Tibial nerve (tissue), 4 donors: ENCODE measurements at regions not wholly inside any gene's neighbourhood (a gene's known extent, or its start where the extent isn't known, plus 50 kb on each side); places are given as distances from the start of the nearest gene placed in this dataset.
A peak's percentile ranks its signal among the peaks of the same experiment; 100 is the strongest.
"Not testable (repeated sequence)": the region's sequence is repeated elsewhere in the genome, so short reads cannot be mapped to it uniquely, and the experiment has no call there.

Experiments used
- DNase-seq, 2 donors: peaks; one replicate each; pipeline ENCODE4 v3.0.0-alpha.2; 2019; ENCODE audit warnings: low spot score in 2 of 2
- H3K27ac ChIP-seq, 4 donors: fragments of 200-600 bp; sonication (generic) in 3 of 4; one replicate each; pipeline ENCODE4 v1.5.1; 2017 to 2019; ENCODE audit warnings: mild to moderate bottlenecking in 1 of 4
- H3K27me3 ChIP-seq, 2 donors: fragments of 200-600 bp; sonication (generic) in 1 of 2; one replicate each; pipeline versions ENCODE4 v1.5.1 to v1.6.0; 2017 to 2019
- H3K36me3 ChIP-seq, 3 donors: fragments of 200-600 bp; sonication (generic); one replicate each; pipeline ENCODE4 v1.5.1; 2018 to 2019
- H3K4me1 ChIP-seq, 4 donors: fragments of 200-600 bp; sonication (generic) in 3 of 4; one replicate each; pipeline ENCODE4 v1.5.1; 2017 to 2019
- H3K4me3 ChIP-seq, 4 donors: fragments of 200-600 bp; sonication (generic) in 3 of 4; one replicate each; pipeline ENCODE4 v1.5.1; 2017 to 2019; ENCODE audit warnings: mild to moderate bottlenecking in 1 of 4, moderate library complexity in 1 of 4
- H3K9me3 ChIP-seq, 4 donors: fragments of 200-600 bp; sonication (generic) in 3 of 4; one replicate each; pipeline ENCODE4 v1.5.1; 2017 to 2019
- EP300 ChIP-seq, 2 donors: sonication (generic); formaldehyde crosslinking; IDR thresholded peaks; one replicate each; pipeline ENCODE4 v1.6.1; 2017; ENCODE audit warnings: antibody characterized with exemption in 2 of 2, mild to moderate bottlenecking in 1 of 2
- POLR2A ChIP-seq, 2 donors: fragments of 450-650 bp; IDR thresholded peaks; one replicate each; pipeline ENCODE4 v1.6.1; 2017; ENCODE audit warnings: antibody characterized with exemption in 2 of 2, mild to moderate bottlenecking in 2 of 2, moderate library complexity in 2 of 2
- WGBS, 2 donors: methylation state at CpG; one replicate each; pipeline ENCODE4 v1.1.5; 2018; 5-methylcytosine and 5-hydroxymethylcytosine counted together
- TF ChIP-seq, protein P1 (sequence below), 5 experiments: fragments of 200-600 bp in 3 of 5; fragments of 450-650 bp in 2 of 5; sonication (generic) in 3 of 5; IDR thresholded peaks; one replicate each; pipeline ENCODE4 v1.5.1; 2016 to 2019; ENCODE audit warnings: antibody characterized with exemption in 5 of 5, mild to moderate bottlenecking in 3 of 5, moderate library complexity in 2 of 5

DNA sequence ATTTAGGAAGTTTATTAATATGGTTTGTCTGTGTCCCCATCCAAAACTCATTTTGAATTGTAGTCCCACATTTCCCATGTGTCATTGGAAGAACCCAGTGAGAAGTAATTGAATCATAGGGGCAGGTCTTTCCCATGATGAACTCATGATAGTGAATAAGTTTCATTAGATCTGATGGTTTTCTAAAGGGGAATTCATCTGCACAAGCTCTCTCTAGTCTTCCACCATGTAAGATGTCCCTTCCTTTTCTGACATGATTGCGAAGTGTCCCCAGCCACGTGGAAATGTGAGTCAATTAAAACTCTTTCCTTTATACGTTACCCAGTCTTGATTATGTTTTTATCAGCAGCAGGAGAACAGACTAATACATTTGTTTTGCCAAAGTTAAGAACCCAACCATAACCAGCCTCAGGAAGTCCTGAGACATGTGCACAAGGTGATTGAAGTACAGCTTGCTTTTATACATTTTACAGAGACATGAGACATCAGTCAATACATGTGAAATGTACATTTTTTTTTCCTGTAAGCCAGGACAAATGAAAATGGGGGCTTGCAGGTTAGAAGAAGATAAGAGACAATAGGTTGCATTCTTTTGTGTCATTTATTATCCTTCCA lies 1136.7 kb downstream of the TMEM121 start:
- no peaks in the 10 kb centered on the region for H3K9me3 ChIP-seq
- H3K27ac ChIP-seq = no peak overlapping the region
- H3K36me3 ChIP-seq = no peaks in the 10 kb centered on the region
- WGBS, 2 donors = 56 to 61% methylated on average over 3 of the region's 3 CpGs
- DNase-seq = no peak
- H3K4me1 ChIP-seq = no peaks in the 10 kb centered on the region
- H3K27me3 ChIP-seq = no peaks in the 10 kb centered on the region
- TF ChIP-seq, protein P1, sequence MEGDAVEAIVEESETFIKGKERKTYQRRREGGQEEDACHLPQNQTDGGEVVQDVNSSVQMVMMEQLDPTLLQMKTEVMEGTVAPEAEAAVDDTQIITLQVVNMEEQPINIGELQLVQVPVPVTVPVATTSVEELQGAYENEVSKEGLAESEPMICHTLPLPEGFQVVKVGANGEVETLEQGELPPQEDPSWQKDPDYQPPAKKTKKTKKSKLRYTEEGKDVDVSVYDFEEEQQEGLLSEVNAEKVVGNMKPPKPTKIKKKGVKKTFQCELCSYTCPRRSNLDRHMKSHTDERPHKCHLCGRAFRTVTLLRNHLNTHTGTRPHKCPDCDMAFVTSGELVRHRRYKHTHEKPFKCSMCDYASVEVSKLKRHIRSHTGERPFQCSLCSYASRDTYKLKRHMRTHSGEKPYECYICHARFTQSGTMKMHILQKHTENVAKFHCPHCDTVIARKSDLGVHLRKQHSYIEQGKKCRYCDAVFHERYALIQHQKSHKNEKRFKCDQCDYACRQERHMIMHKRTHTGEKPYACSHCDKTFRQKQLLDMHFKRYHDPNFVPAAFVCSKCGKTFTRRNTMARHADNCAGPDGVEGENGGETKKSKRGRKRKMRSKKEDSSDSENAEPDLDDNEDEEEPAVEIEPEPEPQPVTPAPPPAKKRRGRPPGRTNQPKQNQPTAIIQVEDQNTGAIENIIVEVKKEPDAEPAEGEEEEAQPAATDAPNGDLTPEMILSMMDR (IDR thresholded peaks at IDR 0.05) = no peak
- no peak for TF ChIP-seq EP300 (IDR thresholded peaks at IDR 0.05)
- no peak overlapping the region for H3K4me3 ChIP-seq

DNA sequence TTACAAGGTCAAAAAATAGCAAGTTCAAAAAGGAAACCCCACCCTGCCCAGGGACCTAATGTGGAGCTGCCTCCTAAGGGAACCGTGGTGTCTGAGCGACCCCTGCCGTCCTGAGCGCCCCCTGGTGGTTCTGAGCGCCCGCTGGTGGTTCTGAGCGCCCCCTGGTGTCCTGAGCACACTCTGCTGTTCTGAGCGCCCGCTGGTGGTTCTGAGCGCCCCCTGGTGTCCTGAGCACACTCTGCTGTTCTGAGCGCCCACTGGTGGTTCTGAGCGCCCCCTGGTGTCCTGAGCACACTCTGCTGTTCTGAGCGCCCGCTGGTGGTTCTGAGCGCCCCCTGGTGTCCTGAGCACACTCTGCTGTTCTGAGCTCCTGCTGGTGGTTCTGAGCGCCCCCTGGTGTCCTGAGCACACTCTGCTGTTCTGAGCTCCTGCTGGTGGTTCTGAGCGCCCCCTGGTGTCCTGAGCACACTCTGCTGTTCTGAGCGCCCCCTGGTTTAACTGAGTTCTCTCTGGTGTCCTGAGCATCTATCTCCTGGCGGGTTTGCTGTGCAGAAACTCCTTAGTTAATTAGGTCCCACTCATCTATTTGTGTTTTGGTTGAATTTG lies 1137.5 kb downstream of the TMEM121 start:
- H3K4me3 ChIP-seq, H3K36me3 ChIP-seq, H3K27me3 ChIP-seq, H3K27ac ChIP-seq, H3K9me3 ChIP-seq, H3K4me1 ChIP-seq, DNase-seq: not testable (repeated sequence)
- 39 to 55% methylated on average over 15 to 16 of the region's 19 CpGs for WGBS, 2 donors
- TF ChIP-seq, protein P1 (IDR thresholded peaks at IDR 0.05) = peak in 2 of 5 experiments; percentile 16 to 29

DNA sequence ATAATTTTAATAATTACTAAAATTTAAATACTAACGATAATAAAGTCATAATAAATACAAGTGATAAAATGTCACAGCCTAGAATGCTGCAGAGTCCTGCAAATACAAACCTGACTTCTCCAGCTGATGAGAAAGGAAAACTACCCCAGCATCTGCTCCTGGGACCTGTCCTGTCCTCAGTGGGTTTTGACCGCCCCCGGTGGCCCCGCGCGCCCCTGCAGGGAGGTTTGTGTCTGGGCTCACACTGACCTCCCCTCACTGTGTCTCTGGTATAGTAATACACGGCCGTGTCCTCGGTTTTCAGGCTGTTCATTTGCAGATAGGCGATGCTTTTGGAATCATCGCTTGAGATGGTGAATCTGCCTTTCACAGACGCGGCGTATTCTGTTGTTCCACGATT lies 1139.4 kb downstream of the TMEM121 start:
- no peak for TF ChIP-seq POLR2A (IDR thresholded peaks at IDR 0.05)
- TF ChIP-seq, protein P1 (IDR thresholded peaks at IDR 0.05) = no peak
- TF ChIP-seq EP300 (IDR thresholded peaks at IDR 0.05) = no peak
- Histone ChIP-seq H3K9me3 (no peaks in the 10 kb centered on the region), H3K36me3 (no peaks in the 10 kb centered on the region), H3K4me1 (no peaks in the 10 kb centered on the region), H3K4me3 (no peak overlapping the region), H3K27me3 (no peaks in the 10 kb centered on the region), H3K27ac (no peak overlapping the region)
- 86 to 93% methylated on average over 14 to 15 of the region's 15 CpGs for WGBS, 2 donors
- no peak for DNase-seq

DNA sequence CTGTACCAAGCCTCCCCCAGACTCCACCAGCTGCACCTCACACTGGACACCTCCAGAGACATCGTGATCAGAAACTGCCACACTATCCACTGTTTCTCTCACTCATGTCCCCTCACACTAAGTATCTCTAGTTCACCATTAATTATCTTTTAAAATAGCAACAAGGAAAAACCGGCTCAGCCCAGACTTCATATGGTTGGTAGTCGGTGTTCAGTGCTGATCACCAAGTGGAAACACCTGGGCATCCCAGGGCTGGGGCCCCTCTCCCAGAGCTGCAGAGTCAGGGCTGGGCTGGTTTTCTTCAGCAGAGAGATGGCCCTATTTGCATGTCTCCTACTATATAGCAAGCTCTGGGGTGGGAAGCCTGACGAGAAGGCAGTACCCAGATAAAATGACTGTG lies 1140.0 kb downstream of the TMEM121 start:
- Histone ChIP-seq H3K4me3 (no peak overlapping the region), H3K27me3 (no peaks in the 10 kb centered on the region), H3K4me1 (no peaks in the 10 kb centered on the region), H3K27ac (no peak overlapping the region), H3K36me3 (no peaks in the 10 kb centered on the region), H3K9me3 (no peaks in the 10 kb centered on the region)
- no peak for DNase-seq
- 74 to 84% methylated on average over 4 of the region's 4 CpGs for WGBS, 2 donors
- no peak for TF ChIP-seq POLR2A (IDR thresholded peaks at IDR 0.05)

DNA sequence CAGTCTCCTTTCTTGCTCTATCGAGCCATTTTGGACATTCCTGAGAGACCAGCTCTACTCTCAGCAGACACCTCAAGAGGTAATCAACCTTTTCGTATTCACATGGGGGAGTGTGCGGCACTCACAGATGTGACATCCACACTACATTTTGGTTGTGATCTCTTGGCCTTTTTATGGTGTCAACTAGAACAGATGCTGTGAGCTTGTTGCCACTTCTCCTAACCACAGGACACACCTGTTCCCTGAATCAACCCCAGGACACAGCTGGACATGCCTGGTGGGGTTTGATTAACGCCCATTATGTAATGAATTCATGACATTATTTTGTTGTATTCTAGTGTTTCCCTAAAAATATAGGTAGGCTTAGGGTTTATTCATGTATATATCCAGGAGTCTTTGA lies 1143.6 kb downstream of the TMEM121 start:
- H3K27ac ChIP-seq = no peak overlapping the region
- H3K36me3 ChIP-seq = no peaks in the 10 kb centered on the region
- H3K27me3 ChIP-seq = no peaks in the 10 kb centered on the region
- no peaks in the 10 kb centered on the region for H3K9me3 ChIP-seq
- TF ChIP-seq POLR2A (IDR thresholded peaks at IDR 0.05) (no peak), EP300 (IDR thresholded peaks at IDR 0.05) (no peak)
- TF ChIP-seq, protein P1 (IDR thresholded peaks at IDR 0.05) = no peak
- H3K4me3 ChIP-seq = no peak overlapping the region
- WGBS, 2 donors = 65 to 69% methylated on average over 4 of the region's 4 CpGs
- H3K4me1 ChIP-seq = no peaks in the 10 kb centered on the region
- no peak for DNase-seq

DNA sequence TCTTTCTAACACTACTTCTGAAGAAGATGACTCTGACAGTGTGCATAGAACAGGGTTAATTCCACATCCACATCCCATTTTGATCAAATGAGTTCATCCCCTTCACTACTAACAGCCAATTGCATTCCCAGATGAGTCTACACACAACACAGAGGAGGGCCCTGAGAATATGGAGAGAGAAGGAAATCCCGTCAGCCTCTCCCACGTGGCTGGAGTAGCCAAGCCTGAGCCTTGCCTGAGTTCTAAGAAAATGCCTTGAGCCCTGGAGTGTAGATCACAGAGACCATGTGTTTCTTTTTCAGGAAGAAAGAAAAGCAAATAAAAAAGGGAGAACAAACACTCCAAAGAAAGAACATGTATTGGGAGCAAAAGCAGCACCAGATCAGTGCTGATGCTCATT lies 1147.7 kb downstream of the TMEM121 start:
- H3K36me3 ChIP-seq, H3K27me3 ChIP-seq, H3K4me3 ChIP-seq, DNase-seq, H3K27ac ChIP-seq, H3K9me3 ChIP-seq, H3K4me1 ChIP-seq: not testable (repeated sequence)
- WGBS, 2 donors = 54 to 66% methylated on average over 2 of the region's 2 CpGs

DNA sequence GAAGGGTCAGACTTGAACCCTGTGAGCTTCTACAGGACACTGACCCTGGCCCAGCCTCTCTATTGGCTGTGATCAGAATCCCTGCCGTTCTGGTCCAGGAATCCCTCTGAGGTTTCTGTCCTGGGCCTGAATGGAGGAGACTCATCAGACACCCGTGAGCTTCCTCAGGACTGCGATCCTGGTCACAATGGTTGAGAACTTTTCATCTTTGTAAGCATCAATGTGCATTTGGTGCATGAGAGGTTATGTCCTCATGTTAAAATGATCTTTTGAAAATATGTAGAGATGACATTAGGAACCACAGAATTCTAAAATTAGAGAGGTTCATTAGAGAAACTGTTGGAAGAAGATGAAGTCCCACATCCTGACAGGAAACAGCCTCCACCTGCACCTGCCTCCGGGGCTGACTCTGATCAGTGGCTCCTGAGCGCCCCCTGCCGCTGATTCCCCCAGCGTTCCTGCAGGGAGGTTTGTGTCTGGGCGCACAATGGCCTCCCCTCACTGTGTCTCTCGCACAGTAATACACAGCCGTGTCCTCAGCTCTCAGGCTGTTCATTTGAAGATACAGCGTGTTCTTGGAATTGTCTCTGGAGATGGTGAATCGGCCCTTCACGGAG lies 1148.2 kb downstream of the TMEM121 start:
- H3K27me3 ChIP-seq, DNase-seq, H3K36me3 ChIP-seq, H3K27ac ChIP-seq, H3K4me1 ChIP-seq, H3K9me3 ChIP-seq, H3K4me3 ChIP-seq: not testable (repeated sequence)
- 64 to 67% methylated on average over 6 to 13 of the region's 13 CpGs for WGBS, 2 donors

DNA sequence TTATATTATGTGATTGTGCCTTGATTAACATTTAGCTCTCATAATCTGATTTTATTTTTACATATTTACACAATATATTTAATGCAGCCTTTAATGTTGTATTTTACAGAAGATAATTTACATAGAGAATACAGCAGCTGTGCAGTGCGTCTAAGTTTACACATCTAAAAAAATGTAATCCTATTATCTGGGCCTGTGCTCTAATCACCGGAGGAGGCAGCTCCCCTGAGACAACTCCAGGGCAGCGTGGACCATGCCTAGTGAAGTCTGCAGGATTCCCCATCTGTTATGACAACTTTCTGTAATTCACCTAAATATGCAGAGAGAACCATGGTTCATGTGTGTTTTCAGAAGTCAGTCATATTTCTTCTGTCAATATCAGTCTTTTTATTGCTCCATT lies 1149.3 kb downstream of the TMEM121 start:
- WGBS, 2 donors = 70 to 77% methylated on average over 3 of the region's 3 CpGs
- H3K4me1 ChIP-seq, H3K27me3 ChIP-seq, H3K36me3 ChIP-seq, H3K4me3 ChIP-seq, H3K9me3 ChIP-seq, DNase-seq, H3K27ac ChIP-seq: not testable (repeated sequence)
